ENCODE measurements at regions not wholly inside any gene's neighbourhood (a gene's known extent, or its start where the extent isn't known, plus 50 kb on each side); places are given as distances from the start of the nearest gene placed in this dataset.

DNA sequence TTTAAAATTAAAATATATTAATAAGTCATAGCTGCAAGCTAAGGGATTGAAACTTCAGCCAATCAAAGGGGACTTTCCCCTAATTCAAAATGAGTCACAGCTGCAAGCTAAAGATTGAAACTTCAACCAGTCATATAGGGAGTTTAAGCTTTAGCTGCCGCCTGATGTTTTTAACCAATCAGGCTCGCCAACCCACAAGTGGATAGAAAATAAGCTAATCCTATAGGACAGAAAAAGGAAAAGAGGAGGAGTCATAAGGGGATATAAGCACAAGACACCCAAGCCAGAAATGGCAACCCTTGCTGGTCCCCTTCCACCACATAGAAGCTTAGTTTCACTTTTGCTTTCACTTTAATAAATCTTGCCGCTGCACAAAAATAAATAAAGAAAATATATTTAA, 1154.6 kb downstream of the GALC start:
- TF ChIP-seq, protein P1, sequence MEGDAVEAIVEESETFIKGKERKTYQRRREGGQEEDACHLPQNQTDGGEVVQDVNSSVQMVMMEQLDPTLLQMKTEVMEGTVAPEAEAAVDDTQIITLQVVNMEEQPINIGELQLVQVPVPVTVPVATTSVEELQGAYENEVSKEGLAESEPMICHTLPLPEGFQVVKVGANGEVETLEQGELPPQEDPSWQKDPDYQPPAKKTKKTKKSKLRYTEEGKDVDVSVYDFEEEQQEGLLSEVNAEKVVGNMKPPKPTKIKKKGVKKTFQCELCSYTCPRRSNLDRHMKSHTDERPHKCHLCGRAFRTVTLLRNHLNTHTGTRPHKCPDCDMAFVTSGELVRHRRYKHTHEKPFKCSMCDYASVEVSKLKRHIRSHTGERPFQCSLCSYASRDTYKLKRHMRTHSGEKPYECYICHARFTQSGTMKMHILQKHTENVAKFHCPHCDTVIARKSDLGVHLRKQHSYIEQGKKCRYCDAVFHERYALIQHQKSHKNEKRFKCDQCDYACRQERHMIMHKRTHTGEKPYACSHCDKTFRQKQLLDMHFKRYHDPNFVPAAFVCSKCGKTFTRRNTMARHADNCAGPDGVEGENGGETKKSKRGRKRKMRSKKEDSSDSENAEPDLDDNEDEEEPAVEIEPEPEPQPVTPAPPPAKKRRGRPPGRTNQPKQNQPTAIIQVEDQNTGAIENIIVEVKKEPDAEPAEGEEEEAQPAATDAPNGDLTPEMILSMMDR (IDR thresholded peaks at IDR 0.05; ENCODE audit: extremely low read depth in 1 of 2, insufficient read depth in 1 of 2, low read depth in 1 of 2, low read length in 2 of 2) = no peak
- TF ChIP-seq EZH2 (IDR thresholded peaks at IDR 0.05; ENCODE audit: borderline replicate concordance, low read depth, low read length, severe bottlenecking) (no peak), MYC (IDR thresholded peaks at IDR 0.05; ENCODE audit: low read depth, low read length) (no peak), POLR2A (IDR thresholded peaks at IDR 0.05; ENCODE audit: low read depth, low read length) (no peak), POLR2AphosphoS5 (IDR thresholded peaks at IDR 0.05; ENCODE audit: insufficient read depth, low read depth, low read length) (no peak), FOS (IDR thresholded peaks at IDR 0.05; ENCODE audit: borderline replicate concordance, insufficient read depth, low read length) (no peak), JUN (IDR thresholded peaks at IDR 0.05; ENCODE audit: borderline replicate concordance, insufficient read depth, insufficient read length, low read depth) (no peak)
